GM18517 (cell line): ENCODE measurements at regions not wholly inside any gene's neighbourhood (a gene's known extent, or its start where the extent isn't known, plus 50 kb on each side); places are given as distances from the start of the nearest gene placed in this dataset.

Source experiments
- ATAC-seq: cut with Tn5 transposase; IDR thresholded peaks from one replicate; pipeline ENCODE4 v1.9.1; 2021; ENCODE audit warnings: mild to moderate bottlenecking, moderate library complexity; ENCODE audit not compliant: unreplicated experiment

- no peak for ATAC-seq
Measured at GRCh38 chr3:148601766-148602685, 95.7 kb upstream of the AGTR1 start.

DNA sequence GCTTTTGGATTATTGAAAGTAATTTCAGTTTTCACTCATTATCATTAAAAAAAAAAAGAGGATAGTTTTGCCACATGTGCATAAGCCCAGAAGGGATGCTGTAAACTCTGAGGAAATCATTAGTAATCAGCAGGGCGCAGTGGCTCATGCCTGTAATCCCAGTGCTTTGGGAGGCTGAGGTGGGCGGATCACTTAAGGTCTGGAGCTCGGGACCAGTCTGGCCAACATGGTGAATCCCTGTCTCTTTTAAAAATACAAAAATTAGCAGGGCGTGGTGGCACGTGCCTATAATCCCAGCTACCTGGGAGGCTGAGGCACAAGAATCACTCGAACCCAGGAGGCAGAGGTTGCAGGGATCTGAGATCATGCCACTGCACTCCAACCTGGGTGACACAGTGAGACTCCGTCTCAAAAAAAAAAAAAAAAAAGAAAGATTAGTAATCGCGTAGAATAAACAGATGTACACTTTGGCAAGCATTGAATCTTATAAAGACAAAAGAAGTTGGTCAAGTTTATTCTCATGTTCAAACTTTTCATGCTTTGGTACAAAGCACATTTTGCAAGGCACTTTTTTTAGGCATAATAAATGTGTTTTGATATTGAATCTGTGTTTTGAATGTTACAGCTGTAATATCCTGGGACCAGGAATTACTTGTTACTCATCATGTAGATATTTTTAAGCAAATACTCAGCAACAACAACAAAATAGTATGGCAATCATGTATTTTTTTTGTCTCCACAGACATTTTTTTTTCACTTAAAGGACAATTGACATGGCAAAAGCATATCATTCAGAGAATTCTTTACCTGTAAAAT is 93.2 kb upstream of the AGTR1 start:
- ATAC-seq, result no peak

- ATAC-seq, result no peak
Measured at GRCh38 chr3:148605521-148605920, 92.2 kb upstream of the AGTR1 start.

GRCh38 chr3:148606979-148607378 is 90.7 kb upstream of the AGTR1 start:
- ATAC-seq, result no peak

GRCh38 chr3:148607491-148607890 is 90.2 kb upstream of the AGTR1 start:
- no peak for ATAC-seq

DNA sequence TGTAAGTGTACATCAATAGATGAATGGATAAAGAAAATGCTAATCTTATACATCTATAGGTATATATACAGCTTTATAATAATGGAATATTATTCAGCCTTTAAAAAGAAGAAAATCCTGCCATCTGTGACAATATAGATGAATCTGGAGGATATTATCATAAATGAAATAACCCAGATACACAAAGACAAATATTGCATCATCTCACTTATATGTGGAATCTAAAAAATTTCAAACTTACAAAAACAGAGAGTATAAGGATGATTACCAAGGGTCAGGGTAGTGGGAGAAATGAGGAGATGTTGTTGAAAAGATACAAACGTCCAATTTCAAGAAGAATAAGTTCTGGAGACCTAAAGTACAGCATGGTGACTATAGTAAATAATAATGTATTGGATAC is 85.4 kb upstream of the AGTR1 start:
- ATAC-seq, result no peak

DNA sequence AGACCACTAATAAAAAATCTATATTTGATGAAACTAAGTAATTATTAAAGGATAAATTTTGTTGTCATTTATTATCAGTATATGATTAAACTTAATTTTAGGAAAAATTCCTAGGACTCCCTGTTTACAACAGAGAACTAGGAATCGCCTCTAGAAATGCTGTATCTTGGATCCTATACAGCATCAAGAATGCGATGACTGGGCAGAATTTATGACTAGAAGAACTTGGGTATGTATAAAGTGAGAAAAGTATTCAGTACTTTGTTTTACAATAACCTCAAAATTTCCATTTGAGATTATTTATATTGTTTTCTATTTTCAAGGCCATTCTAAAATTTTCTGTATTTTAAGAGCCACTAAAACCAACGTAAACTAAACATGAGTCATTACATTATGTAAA is 82.3 kb upstream of the AGTR1 start:
- ATAC-seq, result no peak

DNA sequence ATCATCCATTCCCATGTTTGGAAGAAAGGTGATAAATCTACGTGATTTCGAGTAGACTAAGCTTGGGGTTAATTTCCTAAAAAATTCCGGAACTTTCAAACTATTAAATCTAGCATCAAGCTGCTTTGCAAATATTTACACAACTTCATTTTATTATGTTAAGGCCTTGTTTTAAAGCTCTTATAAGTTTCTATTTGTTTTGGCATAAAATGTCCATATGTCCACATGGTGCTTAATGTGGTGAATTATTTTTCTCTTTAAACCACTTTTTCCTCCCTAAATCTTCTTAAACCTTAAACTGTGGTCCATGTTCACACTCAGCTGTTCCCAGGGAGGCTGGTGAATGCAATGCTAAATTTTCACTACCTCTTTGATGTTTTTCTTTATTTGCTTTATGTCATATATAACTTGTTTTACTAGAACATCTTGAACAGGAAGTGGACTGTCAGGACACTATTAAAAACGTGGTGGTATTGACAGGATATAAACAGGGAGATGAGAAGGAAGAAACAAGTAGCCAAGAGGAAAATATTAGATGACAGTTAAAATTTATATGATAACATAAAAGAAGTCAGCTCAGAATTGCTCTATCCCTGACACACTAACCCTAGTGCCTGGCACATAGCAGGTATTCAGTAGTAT is 72.5 kb upstream of the AGTR1 start:
- ATAC-seq, result no peak

GRCh38 chr3:148625991-148626390 is 71.7 kb upstream of the AGTR1 start:
- no peak for ATAC-seq

GRCh38 chr3:148629006-148629405 is 68.7 kb upstream of the AGTR1 start:
- ATAC-seq, result no peak

GRCh38 chr3:148631124-148631903 is 66.4 kb upstream of the AGTR1 start:
- no peak for ATAC-seq

DNA sequence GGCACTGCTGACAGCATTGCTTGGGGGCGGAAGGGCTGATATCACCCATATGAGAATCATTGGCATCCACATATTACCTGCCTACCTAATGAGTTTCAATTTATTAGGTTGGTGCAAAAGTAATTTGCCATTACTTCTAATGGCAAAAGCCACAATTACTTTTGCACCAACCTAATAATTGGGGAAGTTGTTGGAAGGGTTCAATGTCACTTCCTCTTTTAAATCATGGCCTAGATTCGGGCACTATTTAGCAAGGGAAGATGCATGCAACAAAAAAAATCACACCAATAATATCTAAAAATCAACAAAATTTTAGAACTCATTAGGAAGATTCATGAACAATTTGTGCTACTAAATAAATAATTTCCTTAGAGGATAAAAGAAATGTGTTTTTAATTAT is 56.0 kb upstream of the AGTR1 start:
- ATAC-seq, result no peak

DNA sequence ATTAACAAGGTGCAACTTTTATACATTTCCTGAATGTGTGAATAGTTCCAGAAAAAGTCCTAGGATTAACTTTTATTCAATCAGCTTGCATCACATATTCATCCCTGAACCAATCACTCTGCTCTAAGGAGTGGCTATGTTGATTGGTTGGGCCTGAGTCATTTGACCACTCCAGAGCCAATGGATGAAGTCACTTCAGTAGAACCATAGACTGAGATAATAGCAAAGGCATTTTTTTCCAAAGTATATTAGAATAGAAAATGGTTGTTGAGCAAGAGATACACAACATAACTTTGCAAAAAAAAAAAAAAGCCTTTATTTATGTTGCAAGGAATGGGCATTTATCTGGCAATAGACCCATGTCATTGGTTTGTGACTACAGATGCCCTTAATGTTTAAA is 55.5 kb upstream of the AGTR1 start:
- ATAC-seq, result no peak

GRCh38 chr3:148642616-148643015 is 55.1 kb upstream of the AGTR1 start:
- ATAC-seq, result no peak

GRCh38 chr3:148643389-148643840 is 54.3 kb upstream of the AGTR1 start:
- ATAC-seq, result no peak

DNA sequence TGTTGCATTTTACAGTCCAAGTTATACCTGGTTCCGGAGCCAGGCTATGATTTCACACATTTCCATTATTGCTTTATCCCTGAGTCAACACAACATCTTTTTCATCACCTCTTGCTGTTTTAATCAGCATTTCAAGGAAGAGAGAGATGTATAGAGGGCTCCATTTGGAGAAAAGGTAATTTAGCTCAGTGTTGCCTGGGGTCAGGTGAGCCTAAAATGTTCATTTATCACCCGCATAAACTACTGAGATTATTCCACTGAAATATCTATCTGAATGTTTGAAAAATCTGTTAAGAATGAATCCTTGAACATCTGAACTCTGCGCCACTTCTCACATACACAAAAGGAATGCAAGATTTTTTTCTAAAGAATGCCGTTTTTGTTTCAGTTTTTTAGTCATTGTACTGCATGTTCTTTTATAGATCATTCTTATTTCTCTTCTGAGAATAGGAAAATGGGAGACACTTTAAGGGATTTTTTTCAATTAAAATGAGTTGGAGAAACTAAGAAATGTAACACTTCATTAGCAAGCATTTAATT is 51.5 kb upstream of the AGTR1 start:
- no peak for ATAC-seq
